ENCODE measurements at regions not wholly inside any gene's neighbourhood (a gene's known extent, or its start where the extent isn't known, plus 50 kb on each side); places are given as distances from the start of the nearest gene placed in this dataset.

- no peak for TF ChIP-seq CTCF (IDR thresholded peaks at IDR 0.05)
- no peak for TF ChIP-seq EZH2phosphoT487 (IDR thresholded peaks at IDR 0.05)
Observed at GRCh38 chr7:28304290-28304689, 108.0 kb upstream of the CREB5 start.

Measured in neural progenitor cell (in vitro differentiated cells).